Anterior cingulate cortex (tissue), 58 donors: ENCODE measurements at regions not wholly inside any gene's neighbourhood (a gene's known extent, or its start where the extent isn't known, plus 50 kb on each side); places are given as distances from the start of the nearest gene placed in this dataset.
"Not testable (repeated sequence)": the region's sequence is repeated elsewhere in the genome, so short reads cannot be mapped to it uniquely, and the experiment has no call there.

Experiments used
- DNase-seq, 58 donors: peaks; one replicate each; lab custom pipeline; 2025; lab: John Stamatoyannopoulos, UW

DNA sequence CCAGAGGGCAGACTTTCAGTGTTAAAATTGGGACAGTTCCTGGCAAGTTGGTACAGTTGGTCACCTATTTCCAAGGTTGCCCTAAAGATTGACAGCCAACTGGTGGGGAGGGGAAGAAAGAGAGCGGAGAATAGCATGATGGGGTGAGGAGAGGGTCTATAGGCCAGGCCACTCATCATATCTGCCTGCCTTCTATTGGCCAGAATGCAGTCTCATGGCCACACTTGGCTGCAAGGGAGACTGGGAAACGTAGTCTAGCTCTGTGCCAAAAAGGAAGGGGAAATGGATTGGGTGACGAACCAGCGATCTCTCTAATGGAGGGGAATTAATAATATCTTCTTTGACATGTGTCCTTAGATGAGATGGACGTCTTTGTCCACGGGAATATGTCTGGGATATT is 197.4 kb upstream of the ATP6AP2 start:
- no peak for DNase-seq

DNA sequence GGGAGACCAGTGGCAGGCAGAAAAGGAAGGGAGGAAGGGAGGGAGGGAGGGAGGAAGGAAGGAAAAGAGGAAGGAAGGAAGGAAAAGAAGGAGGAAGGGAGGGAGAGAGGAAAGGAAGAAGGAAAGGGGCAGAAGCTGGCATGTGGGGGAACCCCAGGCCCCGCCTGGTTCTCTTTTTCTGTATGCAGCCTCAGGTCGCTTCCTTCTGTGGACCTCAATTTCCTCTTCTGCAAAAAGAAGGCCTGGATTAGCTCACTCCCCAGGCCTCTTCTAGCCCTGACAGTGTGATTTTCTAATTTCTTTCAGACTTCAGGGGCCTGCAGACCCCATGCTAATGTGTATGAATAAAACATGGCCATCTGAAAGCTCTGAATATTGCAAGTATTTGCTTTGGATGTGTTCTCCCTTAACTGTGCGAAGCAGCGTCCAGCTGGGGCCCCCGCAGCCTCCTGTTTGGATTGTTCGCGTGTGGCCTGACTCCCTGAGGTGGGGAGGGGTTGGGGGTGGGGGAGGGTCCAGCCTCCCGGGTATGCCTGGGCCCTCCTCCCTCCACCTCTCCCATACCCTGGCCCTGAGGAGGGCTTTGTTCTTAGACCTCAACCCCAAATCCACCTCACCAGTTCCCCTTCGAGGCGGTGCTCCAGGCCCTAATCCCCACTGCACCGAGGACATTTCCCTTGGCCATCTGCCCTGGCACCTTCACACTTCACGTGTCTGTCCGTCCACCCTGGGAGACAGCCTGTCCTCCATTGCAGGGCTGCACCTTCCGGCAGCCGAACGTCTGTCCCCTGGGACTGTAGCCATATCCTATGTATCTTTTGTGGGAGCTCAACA is 199.9 kb upstream of the ATP6AP2 start:
- peak in 1 of 58 donors; percentile 1 for DNase-seq

DNA sequence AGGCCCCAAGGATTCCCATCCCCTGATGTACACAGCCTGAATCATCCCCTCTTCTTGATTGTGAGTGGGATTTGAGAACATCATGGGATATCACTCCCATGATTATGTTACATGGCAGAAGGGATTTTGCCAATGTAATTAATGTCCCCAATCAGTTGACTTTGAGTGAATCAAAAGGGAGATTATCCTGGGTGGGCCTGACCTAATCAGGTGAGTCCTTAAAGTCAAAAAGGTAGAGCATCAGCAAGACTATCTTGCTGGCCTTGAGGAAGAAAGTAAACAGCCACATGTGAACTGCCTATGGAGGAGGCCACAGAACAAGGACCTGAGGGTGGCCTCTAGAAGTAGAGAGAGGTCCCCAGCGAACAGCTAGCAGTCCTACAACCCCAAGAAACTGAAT is 203.1 kb upstream of the ATP6AP2 start:
- DNase-seq, result no peak

DNA sequence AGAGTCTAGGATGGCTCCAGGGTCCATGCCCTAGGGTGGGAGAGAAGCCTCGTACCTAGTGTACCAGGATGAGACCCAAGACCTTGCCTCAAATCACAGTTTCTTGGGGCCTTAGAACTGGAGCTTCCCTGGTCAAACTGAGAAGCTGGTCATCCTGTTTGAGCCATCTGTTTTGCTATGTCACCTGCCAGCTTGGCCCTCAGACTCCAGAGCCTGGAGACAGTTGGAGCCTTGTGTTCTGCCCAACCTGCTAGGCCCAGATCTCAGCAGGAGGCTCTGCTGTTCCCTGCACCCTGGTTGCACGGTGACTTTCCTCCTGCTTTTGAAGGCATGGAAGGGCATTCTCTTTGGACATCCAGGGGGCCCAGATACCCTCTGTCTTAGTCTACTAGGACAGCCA is 206.3 kb upstream of the ATP6AP2 start:
- no peak for DNase-seq

DNA sequence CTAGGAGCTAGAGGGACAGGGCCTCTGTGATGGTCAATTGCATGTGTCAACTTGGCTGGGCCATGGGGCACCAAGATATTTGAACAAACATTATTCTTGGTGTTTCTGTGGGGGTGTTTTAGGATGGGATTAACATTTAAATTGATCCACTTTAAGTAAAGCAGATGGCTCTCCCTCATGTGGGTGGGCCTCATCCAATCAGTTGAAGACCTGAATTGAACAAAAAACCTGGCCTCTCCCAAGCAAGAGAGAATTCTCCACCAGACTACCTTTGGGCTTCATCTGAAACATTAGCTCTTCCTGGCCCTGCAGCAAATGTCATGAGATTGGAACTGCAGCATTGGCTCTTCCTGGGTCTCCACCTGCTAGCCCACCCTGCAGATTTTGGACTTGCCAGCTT is 207.1 kb upstream of the ATP6AP2 start:
- no peak for DNase-seq

DNA sequence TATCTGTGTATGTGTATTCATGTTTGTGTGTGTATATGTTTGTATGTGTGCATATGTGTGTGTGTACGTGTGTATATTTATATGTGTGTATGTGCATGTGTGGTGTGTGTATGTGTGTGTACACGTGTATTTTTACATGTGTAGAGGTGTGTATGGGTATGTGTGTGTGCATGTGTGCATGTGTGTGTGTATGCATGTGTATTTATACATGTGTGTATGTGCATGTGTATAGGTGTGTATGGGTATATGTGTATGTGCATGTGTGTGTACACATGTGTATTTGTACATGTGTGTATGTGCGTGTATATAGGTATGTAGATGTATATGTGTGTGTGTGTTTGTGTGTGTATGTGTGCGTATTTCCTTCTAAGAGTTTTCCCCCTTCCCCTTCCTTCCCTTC is 207.7 kb upstream of the ATP6AP2 start:
- no peak for DNase-seq

DNA sequence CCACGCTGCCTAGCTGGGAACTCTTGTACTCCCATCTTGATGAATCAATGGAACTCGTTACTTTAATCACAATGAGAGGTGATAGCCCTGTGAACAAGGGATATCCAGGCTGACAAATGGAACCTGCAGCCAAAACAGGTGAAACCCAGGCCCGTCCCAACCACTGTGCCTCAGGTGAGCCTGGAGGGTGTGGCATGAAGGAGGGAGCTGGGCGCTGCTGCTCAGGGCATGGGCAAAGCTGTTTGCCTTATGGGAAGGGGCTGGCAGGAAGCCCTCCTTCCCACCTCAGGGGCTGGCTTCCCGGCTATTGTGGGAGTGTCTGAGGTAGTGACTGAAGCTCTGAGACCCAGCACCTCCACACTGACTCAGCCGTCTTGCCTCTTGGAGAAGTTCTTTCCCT is 209.4 kb upstream of the ATP6AP2 start:
- no peak for DNase-seq

DNA sequence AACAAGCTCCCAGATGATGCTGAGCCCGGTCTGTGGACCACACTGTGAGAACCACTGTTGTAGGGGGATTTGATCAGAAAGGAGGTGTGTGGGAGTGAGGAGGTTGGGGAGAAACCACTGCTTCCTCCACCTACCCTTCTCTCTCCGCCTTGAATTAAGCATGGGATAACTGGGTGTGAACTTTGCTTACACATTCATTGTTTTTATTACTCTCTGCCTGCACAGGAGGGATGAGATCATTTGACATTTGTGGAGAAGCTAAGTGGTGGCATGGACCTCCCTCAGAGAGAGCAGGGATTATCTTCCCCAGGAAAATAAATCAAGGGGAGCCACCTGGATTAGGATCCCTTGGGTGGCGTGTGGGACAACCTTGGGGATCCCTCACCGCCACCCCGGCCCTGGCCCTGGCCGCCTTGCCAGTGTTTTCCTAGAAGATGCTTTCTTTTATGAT is 212.1 kb upstream of the ATP6AP2 start:
- DNase-seq, result no peak

DNA sequence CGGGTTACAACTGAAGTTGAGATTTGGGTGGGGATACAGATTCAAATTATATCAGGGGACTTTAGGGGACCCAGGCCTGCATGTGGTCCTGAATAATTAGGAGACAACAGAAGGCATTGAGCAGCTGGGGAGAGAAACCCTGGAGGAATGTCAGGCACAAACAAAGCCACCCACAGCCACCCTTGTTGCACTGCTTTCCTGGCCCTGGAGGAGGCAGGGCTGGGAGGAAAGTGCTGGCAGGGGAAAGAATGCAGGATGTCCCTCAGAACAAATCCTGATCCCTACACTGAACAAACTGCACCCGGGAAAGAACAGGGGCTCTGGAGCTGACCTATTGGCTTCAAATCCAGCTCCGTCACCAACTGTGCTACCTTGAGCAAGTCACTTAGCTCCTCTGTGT is 214.1 kb upstream of the ATP6AP2 start:
- no peak for DNase-seq

DNA sequence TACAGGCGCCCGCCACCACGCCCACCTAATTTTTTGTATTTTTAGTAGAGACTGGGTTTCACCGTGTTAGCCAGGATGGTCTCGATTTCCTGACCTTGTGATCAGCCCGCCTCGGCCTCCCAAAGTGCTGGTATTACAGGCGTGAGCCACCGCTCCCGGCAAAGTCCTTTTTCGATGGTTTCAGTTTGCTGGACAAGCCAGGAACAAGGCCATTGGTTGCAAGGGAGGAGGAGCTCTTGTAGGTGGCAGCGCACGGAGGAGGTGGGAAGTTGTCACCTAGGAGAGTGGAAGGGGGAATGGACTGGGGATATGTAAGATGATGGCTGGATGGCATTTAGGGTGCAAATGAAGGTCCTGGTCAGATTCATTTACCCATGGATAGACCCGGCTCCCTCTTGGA is 218.5 kb upstream of the ATP6AP2 start:
- not testable (repeated sequence) for DNase-seq

DNA sequence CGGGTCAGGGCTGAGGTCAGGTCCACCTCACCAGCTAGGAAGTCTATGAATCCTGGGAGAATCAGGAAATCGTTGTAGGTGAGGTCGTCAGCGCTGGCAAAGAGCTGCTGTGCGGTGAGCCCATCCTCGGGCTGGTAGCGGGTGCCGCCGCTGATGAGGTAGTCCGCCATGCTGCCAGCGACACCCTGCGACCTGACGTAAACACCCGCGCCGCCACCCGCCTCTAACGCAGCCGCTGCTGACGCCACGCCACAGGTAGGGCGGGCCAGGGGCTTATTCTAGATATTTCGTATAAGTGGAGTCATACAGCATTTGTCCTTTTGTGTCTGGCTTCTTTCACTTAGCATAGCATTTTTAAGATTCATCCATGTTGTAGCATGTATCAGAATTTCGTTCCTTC is 220.2 kb upstream of the ATP6AP2 start:
- DNase-seq, result no peak

DNA sequence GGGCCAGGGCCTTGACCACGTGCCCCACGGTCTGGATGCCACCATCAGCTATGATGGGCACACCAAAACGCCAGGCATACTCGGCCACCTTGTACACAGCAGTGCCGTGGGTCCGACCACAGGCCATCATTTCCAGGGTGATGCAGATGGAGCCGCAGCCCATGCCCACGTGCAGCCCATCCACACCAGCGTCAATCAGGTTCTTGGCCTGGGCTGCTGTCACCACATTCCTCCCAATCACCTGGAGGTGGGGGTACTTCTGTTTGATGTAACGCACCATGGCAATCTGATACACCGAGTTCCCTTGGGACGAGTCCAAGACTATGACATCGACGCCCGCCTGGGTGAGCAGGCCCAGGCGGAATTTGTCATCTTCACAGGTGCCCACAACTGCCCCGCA is 221.2 kb upstream of the ATP6AP2 start:
- DNase-seq, result no peak

DNA sequence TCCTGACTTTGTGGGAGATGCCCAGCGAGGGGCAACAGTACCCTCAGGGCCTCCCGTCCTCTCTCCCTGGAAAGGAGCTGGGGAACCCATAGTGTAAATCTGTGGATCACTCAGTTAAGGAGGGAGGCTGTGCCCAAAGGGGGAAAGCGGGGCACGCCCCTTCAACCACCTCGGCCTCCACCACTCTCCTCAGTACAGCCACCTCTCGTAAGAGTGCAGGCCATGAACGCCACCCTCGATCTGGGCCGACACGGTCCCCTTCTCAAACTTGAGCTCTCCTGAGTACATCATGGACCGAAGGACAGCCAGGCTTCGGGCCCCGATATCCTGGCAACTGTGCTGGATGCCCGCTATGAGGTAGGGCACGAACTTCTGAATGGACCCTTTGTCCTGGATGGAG is 221.8 kb upstream of the ATP6AP2 start:
- DNase-seq, result no peak

DNA sequence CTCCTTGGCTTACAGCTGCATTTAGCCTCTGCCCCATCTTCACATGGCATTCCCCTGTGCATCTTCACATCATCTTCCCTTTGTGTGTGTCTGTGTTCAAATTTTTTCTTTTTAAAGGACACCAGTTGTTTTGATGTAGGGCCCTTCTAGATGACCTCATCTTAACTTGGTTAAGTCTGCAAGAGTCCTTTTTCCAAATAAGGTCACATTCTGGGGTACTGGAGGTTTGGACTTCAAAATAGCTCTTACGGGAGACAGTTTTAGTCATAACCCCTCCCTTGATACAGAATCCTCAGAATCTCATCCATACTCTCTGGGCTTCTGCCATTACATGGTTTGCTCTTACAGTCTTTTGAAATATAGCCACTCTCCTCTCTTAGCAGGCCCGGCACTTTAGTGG is 231.5 kb upstream of the ATP6AP2 start:
- no peak for DNase-seq

DNA sequence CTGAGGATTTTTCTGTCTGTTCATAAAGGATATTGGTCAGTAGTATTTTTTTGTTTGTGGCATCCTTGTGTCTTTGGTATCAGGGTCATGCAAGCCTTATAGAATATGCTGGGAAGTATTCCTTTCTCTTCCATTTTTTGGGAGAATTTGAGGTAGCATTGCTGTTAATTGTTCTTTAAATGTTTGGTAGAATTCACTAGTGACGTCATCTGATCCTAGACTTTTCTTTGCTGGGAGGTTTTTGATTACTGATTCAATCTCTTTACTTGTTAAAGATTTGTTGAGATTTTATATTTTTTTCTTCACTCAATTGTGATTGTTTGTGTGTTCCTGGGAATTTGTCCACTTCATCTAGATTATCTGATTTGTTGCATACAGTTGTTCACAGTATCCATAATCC is 234.4 kb upstream of the ATP6AP2 start:
- no peak for DNase-seq

DNA sequence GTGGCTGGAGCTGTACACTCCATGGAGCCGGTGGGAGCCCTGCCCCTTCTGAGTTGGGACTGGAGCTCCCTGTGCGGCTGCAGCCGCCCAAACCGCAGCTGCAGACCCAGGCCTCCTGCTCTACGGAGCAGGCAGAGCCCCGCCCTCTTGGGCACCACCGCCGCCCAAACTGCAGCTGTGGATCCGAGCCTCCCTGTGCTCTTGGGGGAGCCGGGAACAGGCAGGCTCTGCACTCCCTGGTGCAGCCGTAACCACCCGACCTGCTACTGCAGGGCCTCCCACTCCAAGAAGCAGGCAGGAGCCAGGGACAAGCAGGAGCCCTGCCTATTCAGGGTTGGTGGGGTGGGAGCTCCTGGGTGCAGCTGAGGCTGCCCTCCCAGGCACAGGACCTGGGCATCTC is 237.5 kb upstream of the ATP6AP2 start:
- peak in 1 of 58 donors; percentile 1 for DNase-seq

DNA sequence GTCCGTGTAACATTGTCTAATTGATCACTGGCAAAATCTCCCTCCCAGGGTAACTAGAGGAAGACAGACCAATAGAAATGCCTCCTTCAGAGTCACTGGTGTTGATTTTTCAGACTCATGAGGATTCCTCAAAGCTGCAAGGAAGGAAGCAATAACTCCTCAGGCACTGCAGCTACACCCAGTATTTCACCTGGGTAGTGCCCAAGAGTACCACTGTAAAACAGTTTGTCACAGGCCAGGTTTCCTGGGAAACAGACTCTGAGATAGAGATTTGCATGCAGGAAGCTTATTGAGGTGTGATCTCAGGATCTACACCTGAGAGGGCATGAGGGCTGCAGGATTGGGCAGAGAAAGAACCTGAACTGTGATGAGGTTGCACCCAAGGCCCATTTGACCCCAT is 240.7 kb upstream of the ATP6AP2 start:
- DNase-seq, result no peak

DNA sequence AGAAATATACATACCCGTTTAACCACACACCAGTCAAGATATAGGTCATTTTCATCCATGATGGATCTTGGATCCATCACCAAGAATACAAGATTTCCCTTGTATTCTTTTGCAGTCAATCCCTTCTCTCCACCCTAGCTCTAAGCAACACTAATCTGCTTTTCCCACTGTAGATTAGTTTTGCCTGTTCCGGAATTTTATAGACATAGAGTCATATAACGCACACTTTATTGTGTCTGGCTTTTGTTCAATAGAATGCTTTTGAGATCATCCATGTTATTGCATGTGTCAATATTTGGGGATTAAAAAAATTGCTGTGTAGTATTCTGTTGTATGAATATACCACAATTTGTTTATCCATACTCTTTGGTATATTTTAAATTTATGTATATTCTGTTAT is 235.6 kb upstream of the BCOR start:
- no peak for DNase-seq

DNA sequence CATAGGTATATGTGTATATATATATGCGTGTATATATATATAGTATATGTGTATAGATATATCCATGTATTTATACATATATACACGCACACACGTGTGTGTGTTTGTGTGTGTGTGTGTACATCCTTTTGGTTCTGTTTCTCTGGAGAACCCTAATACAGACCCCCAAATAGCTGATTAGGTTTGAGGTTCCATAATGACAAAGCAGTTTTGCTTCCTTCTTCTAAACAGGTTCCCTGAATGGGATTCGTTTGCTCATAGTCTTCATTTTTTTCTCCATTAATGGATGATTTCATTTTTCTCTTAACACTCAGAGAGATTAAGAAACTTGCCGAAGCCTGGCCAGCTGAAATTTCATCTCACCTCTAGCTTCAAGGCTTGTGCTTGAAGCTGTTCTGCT is 234.0 kb upstream of the BCOR start:
- DNase-seq, result no peak

DNA sequence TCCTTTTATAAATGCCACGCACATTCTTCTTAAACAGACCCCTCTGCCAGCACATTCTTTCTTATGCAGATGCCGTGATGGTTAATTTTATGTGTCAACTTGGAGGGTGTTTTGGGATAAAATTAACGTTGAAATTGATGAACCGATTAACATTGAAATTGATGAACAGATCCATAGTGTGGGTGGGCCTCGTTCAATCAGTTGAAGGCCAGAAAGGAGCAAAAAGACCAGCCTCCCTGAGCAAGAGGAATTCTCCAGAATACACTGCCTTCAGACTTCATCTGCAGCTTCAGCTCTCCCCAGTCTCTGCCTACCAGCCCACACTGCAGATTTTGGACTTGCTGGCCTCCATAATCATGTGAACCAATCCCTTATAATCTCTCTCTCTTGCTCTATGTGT is 233.6 kb upstream of the BCOR start:
- DNase-seq, result no peak

DNA sequence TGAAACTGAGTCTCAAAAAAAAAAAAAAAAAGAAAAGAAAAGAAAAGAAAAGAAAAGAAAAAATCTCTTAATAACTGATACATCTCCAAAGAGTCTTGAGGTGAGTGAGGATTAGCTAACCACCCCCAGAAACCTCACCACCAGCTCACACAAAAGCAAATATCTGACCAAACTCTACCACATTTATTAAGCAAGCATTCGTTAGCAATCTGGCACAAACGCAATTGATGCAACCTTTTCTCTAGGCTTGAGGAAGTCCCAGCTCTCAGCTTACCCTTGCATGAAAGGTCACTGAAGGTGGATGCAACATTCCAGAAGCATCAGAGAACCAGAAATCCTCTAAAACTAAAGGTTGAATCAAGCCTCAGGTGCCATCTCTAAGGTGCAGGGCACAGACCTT is 231.9 kb upstream of the BCOR start:
- DNase-seq, result no peak

DNA sequence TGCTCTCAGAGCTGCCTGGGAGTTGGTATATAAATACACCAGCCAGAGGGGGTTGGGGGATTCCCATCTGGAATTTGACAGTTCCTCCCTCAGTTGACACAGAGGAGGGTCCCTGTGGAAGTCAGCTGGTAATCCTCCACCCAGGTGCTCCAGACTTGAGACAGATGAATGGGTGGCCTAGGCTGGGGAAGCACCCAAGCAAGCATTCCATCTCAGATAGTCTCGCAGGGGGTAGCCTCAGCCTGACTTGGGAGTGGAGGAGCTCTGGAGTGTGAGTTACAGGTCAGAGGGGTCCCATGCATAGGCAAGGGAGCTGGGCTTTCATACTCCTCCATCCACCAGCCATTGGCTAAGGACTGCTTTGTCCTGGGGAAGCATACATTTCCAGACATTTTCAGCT is 229.3 kb upstream of the BCOR start:
- DNase-seq, result no peak
